ENCODE measurements at regions not wholly inside any gene's neighbourhood (a gene's known extent, or its start where the extent isn't known, plus 50 kb on each side); places are given as distances from the start of the nearest gene placed in this dataset.

DNA sequence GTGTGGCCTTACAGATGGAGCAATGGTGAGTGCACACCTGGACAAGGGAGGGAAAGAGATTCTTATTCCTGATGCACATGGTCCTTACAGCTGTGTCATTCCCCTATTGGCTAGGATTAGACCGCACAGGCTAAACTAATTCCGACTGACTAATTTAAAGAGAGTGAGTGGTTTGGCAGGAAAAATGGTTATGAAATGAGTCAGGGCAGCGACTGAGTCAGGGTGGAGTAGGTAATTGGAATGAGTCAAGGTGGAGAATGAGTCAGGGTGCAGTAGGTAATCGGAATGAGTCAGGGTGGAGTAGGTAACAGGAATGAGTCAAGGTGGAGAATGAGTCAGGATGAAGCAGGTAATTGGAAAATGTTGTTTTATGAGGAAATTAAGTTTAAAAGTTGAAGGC is 1353.7 kb upstream of the LRRTM1 start:
- in situ Hi-C loops (cut with MboI), result no loop called here
- Histone ChIP-seq H3K27ac (ENCODE audit: control insufficient read depth, insufficient read depth) (no peak overlapping the region), H3K4me2 (ENCODE audit: control insufficient read depth, insufficient read depth) (no peak overlapping the region), H4K20me1 (ENCODE audit: control insufficient read depth, insufficient read depth) (no peaks in the 10 kb centered on the region), H3K9ac (ENCODE audit: control insufficient read depth, insufficient read depth, low read length) (no peak overlapping the region), H3K9me3 (replicated peaks; ENCODE audit: control insufficient read depth, insufficient read depth, low read length) (no peaks in the 10 kb centered on the region), H3K36me3 (ENCODE audit: control insufficient read depth in 2 of 2, insufficient read depth in 2 of 2, low read length in 1 of 2) (no peaks in the 10 kb centered on the region), H3K79me2 (ENCODE audit: control insufficient read depth, insufficient read depth, low read length) (no peaks in the 10 kb centered on the region), H3K4me3 (no peak overlapping the region), H2AFZ (ENCODE audit: control insufficient read depth, low read depth, low read length) (no peak overlapping the region), H3K27me3 (replicated peaks in 1 of 2; ENCODE audit: control insufficient read depth in 2 of 2, insufficient read depth in 2 of 2, low read length in 1 of 2) (no peaks in the 10 kb centered on the region), H3K4me1 (ENCODE audit: control insufficient read depth, insufficient read depth, low read length) (no peaks in the 10 kb centered on the region)
- POLR2A ChIA-PET, result no interaction called here
- ATAC-seq (peak; percentile 79), DNase-seq (ENCODE audit: low read depth, low spot score) (no peak), FAIRE-seq (no peak)
- TF ChIP-seq IKZF2 (IDR thresholded peaks at IDR 0.05), result peak; percentile 36 to 64; a peak in 3 of 4 replicates
- peak; percentile 43; the same call in 1 of the 2 replicates for TF ChIP-seq MTA2 (IDR thresholded peaks at IDR 0.05; ENCODE audit: low read depth)
- peak; percentile 52; the same call in 1 of the 2 replicates for TF ChIP-seq DPF2 (IDR thresholded peaks at IDR 0.05)
- no peak for TF ChIP-seq RELA (IDR thresholded peaks at IDR 0.05; ENCODE audit: borderline replicate concordance, partially characterized antibody)
- peak; percentile 58; the same call in 1 of the 2 replicates for TF ChIP-seq IRF4 (IDR thresholded peaks at IDR 0.05; ENCODE audit: low read depth, low read length)
- peak; percentile 60 for TF ChIP-seq IKZF1 (conservative IDR thresholded peaks at IDR 0.05)
- TF ChIP-seq BCL11A (IDR thresholded peaks at IDR 0.05; ENCODE audit: low read depth, low read length), result peak; percentile 82; the same call in 1 of the 2 replicates
- peak; percentile 18; the same call in 1 of the 2 replicates for TF ChIP-seq ATF7 (IDR thresholded peaks at IDR 0.05; ENCODE audit: low read depth)
- TF ChIP-seq ASH2L (IDR thresholded peaks at IDR 0.05; ENCODE audit: borderline replicate concordance, low read depth), result no peak
- no peak for TF ChIP-seq BACH1 (IDR thresholded peaks at IDR 0.05; ENCODE audit: borderline replicate concordance)
- TF ChIP-seq, protein P1, sequence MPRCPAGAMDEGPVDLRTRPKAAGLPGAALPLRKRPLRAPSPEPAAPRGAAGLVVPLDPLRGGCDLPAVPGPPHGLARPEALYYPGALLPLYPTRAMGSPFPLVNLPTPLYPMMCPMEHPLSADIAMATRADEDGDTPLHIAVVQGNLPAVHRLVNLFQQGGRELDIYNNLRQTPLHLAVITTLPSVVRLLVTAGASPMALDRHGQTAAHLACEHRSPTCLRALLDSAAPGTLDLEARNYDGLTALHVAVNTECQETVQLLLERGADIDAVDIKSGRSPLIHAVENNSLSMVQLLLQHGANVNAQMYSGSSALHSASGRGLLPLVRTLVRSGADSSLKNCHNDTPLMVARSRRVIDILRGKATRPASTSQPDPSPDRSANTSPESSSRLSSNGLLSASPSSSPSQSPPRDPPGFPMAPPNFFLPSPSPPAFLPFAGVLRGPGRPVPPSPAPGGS (IDR thresholded peaks at IDR 0.05; ENCODE audit: borderline replicate concordance, insufficient read depth, low read depth, low read length, poor library complexity, severe bottlenecking), result peak; percentile 21
- TF ChIP-seq CREM (IDR thresholded peaks at IDR 0.05; ENCODE audit: low read depth), result no peak
- SMC1A ChIA-PET (ENCODE audit: uncharacterized antibody, unreplicated experiment), result interaction anchor here (0.7 to 1.2 kb wide), 2 partner anchors 10 to 677 kb away, joined by 3 to 4 read pairs; no protein-coding TSS in a partner anchor
- RAD21 ChIA-PET (ENCODE audit: unreplicated experiment), result no interaction called here
- BruUV-seq (replicated peaks), result no TSS peak
- intact Hi-C loops (cut with micrococcal nuclease; ENCODE audit: unreplicated experiment), result no loop called here
- CTCF ChIA-PET, result no interaction called here
- WGBS (ENCODE audit: insufficient coverage, insufficient replicate concordance, low lambda C conversion rate, missing lambda C conversion rate), result 44% methylated on average over 4 of the region's 4 CpGs
